Activated CD4-positive, CD25-positive, alpha-beta regulatory T cell treated with anti-CD3 and anti-CD28 coated beads, Interleukin-2, amount 50 U/mL, for 72 hours (primary cell): ENCODE measurements at regions not wholly inside any gene's neighbourhood (a gene's known extent, or its start where the extent isn't known, plus 50 kb on each side); places are given as distances from the start of the nearest gene placed in this dataset.

Experiments used
- DNase-seq: peaks from one replicate; pipeline ENCODE4 v3.0.0; 2021

DNA sequence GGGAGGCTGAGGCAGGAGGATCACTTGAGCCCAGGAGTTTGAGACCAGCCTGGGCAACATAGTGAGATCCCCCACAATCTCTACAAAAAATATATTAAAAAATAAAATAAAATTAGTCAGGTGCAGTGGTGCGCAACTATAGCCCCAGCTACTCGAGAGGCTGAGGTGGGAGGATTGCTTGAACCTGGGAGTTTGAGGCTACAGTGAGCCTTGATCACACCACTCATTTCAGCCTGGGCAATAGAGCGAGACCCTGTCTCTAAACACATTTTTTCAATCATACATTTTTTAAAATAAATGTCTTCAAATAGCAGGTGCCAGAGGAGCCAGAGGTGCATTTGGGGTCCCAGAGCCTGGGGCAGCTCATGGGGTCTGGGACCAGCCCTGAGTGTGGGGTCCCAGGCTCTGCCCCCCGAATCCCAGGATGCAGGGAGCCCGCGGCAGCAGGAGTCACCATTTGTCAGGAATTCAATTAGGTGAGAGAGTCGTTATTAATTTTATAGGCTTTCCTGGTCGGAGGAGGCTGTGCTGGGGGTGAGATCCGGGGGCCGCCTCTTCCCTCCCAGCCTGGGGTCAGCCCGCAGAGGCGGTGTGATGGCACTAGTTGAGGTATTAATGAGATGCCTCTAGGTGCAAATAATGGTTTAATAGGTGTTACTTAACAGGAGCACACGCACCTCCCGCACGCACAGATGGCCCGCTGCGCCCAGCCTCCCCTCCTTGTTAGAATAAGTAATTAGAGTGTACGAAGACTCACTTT, 78.3 kb downstream of the MICALL2 start:
- DNase-seq: no peak

DNA sequence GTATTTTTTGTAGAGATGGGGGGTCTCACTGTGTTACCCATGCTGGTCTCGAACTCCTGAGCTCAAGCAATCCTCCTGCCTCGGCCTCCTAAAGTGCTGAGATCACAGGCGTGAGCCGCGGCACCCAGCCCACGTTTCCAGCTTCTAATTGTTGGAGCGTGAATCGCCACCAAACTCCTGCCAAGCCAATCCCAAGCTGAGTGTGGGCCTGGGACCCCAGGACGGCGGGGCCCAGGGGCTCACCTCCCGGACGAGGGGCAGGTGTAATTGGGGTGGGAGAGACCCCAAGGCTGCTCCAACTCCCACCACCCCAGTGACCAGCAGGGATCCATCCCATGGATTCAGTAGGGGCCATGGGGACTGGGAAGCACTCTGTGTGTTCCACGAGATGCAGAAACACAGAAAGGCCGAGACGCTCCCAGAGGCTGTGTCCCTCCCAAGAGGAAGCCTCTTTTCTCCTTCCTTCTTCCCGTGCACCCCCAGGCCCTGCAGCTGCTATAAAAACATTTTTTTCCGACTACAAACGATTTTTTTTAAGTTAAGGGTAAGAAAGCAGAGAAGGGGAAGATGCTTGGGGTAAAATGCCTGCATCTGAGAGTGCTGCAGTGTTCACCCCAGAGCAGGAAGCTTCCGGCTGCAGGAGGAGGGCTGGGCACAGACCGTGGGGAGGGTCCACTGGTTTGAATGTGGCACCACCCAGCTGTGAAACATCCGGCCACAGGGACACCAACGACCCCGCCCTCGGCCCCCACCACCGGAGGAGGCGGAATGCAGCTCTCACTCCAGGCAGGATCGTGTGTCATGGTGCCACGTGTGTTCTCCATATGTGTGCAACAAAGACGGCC, 76.5 kb downstream of the MICALL2 start:
- DNase-seq: no peak

DNA sequence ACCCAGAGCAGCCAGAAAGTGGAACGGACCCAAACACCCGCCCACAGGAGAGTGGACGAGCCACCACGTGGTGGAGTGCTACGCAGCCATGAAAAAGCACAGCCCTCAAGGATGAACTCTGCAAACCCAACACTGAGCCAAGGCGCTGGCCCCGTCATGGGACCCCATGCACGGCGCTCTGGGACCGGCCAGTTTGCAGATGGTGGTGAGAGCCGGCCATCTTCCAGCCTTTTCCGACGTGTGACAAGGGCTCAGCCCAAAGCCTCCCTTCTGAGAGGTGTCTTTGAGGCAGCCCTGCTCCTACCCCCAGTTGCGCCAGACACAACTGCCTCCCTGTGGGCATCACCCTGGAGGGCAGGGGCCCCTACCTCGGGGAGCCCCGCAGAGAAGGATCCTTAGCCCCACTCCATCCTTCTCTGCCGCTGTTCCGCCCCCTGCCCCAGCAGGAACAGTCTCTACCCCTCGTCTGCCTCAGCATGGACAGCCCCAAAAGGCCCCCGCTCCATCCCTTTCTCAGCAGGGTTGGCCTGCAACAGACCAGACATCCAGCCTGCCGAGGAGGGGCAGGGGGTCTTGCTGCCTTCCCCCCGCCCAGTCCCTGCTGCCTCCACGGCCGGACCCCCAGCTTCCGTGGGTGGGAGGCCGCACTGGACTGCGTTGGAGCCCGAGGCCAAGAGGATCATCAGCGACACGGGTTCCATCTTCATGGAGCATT, 75.7 kb downstream of the MICALL2 start:
- no peak for DNase-seq

DNA sequence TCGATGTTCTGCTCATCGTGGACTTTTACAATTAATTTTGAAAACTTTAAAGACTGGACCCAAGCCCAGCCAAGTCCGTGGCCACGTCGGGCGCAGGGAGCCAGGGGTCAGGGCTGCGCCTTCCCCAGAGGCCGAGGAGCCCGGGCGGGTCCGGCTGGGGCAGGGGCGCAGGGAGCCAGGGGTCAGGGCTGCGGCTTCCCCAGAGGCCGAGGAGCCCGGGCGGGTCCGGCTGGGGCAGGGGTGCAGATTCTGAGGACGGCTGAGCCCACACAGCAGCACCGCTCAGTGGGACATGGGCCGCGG, 75.2 kb downstream of the MICALL2 start:
- DNase-seq: no peak
